Duodenal mucosa (tissue), 2 donors: ENCODE measurements at regions not wholly inside any gene's neighbourhood (a gene's known extent, or its start where the extent isn't known, plus 50 kb on each side); places are given as distances from the start of the nearest gene placed in this dataset.

Experiments
- H3K27ac ChIP-seq: one replicate; pipeline ENCODE4 v1.7.0; 2013; ENCODE audit warnings: low read depth, low read length
- H3K27me3 ChIP-seq, 2 donors: one replicate each; pipeline ENCODE4 v1.7.0; 2013; ENCODE audit warnings: low read length in 2 of 2, control low read depth in 1 of 2; ENCODE audit not compliant: insufficient read depth in 2 of 2, control insufficient read depth in 1 of 2
- H3K36me3 ChIP-seq, 2 donors: one replicate each; pipeline ENCODE4 v1.7.0; 2013; ENCODE audit warnings: low read length in 2 of 2, control low read depth in 1 of 2; ENCODE audit not compliant: insufficient read depth in 2 of 2, control insufficient read depth in 1 of 2
- H3K4me1 ChIP-seq, 2 donors: one replicate each; pipeline ENCODE4 v1.7.0; 2013; ENCODE audit warnings: low read length in 2 of 2, control low read depth in 1 of 2; ENCODE audit not compliant: insufficient read depth in 2 of 2, control insufficient read depth in 1 of 2
- H3K4me3 ChIP-seq, 2 donors: one replicate each; pipeline ENCODE4 v1.7.0; 2013; ENCODE audit warnings: low read length in 2 of 2, low read depth in 1 of 2
- H3K9ac ChIP-seq, 2 donors: one replicate each; pipeline ENCODE4 v1.7.0; 2013; ENCODE audit warnings: low read length in 2 of 2, low read depth in 1 of 2
- H3K9me3 ChIP-seq, 2 donors: one replicate each; pipeline ENCODE4 v1.7.0; 2013; ENCODE audit warnings: low read length in 2 of 2, control low read depth in 1 of 2; ENCODE audit not compliant: control insufficient read depth in 1 of 2

- Histone ChIP-seq H3K27me3 (no peaks in the 10 kb centered on the region), H3K4me3 (no peak overlapping the region), H3K9me3 (peaks cover 0 to 4% of the 10 kb centered on the region in 2 donors), H3K4me1 (no peaks in the 10 kb centered on the region), H3K27ac (no peak overlapping the region), H3K9ac (no peak overlapping the region), H3K36me3 (no peaks in the 10 kb centered on the region)
Measured at GRCh38 chr11:121810291-121810690, 305.7 kb downstream of the BLID start.

GRCh38 chr11:121808096-121808495 lies 307.9 kb downstream of the BLID start:
- H3K4me1 ChIP-seq, result no peaks in the 10 kb centered on the region
- H3K9me3 ChIP-seq, result peaks cover 0 to 4% of the 10 kb centered on the region in 2 donors
- H3K27me3 ChIP-seq, result no peaks in the 10 kb centered on the region
- no peak overlapping the region for H3K27ac ChIP-seq
- no peaks in the 10 kb centered on the region for H3K36me3 ChIP-seq
- no peak overlapping the region for H3K9ac ChIP-seq
- no peak overlapping the region for H3K4me3 ChIP-seq

GRCh38 chr11:121807051-121807450 lies 309.0 kb downstream of the BLID start:
- Histone ChIP-seq H3K9ac (no peak overlapping the region), H3K9me3 (no peaks in the 10 kb centered on the region), H3K36me3 (no peaks in the 10 kb centered on the region), H3K27ac (no peak overlapping the region), H3K4me3 (no peak overlapping the region), H3K4me1 (no peaks in the 10 kb centered on the region), H3K27me3 (no peaks in the 10 kb centered on the region)

- no peak overlapping the region for H3K27ac ChIP-seq
- no peaks in the 10 kb centered on the region for H3K4me1 ChIP-seq
- no peaks in the 10 kb centered on the region for H3K36me3 ChIP-seq
- no peaks in the 10 kb centered on the region for H3K27me3 ChIP-seq
- peaks cover 0 to 7% of the 10 kb centered on the region in 2 donors for H3K9me3 ChIP-seq
- no peak overlapping the region for H3K4me3 ChIP-seq
- H3K9ac ChIP-seq, result no peak overlapping the region
Measured at GRCh38 chr11:121802542-121802941, 313.5 kb downstream of the BLID start.

- H3K36me3 ChIP-seq, result no peaks in the 10 kb centered on the region
- no peak overlapping the region for H3K4me3 ChIP-seq
- H3K9ac ChIP-seq, result no peak overlapping the region
- H3K4me1 ChIP-seq, result no peaks in the 10 kb centered on the region
- H3K27ac ChIP-seq, result no peak overlapping the region
- no peaks in the 10 kb centered on the region for H3K27me3 ChIP-seq
- peaks cover 0 to 7% of the 10 kb centered on the region in 2 donors for H3K9me3 ChIP-seq
Measured at GRCh38 chr11:121801781-121802180, 314.2 kb downstream of the BLID start.

- Histone ChIP-seq H3K4me1 (no peaks in the 10 kb centered on the region), H3K36me3 (no peaks in the 10 kb centered on the region), H3K27me3 (no peaks in the 10 kb centered on the region), H3K27ac (no peak overlapping the region), H3K9ac (no peak overlapping the region), H3K9me3 (peaks cover 0 to 7% of the 10 kb centered on the region in 2 donors), H3K4me3 (no peak overlapping the region)
Measured at GRCh38 chr11:121801394-121801748, 314.6 kb downstream of the BLID start.

- no peak overlapping the region for H3K27ac ChIP-seq
- H3K4me3 ChIP-seq, result no peak overlapping the region
Measured at GRCh38 chr11:121800731-121801393, 315.2 kb downstream of the BLID start.

GRCh38 chr11:121800240-121800639 lies 315.8 kb downstream of the BLID start:
- H3K27ac ChIP-seq, result no peak overlapping the region
- no peak overlapping the region for H3K4me3 ChIP-seq
- H3K27me3 ChIP-seq, result no peaks in the 10 kb centered on the region
- H3K9ac ChIP-seq, result no peak overlapping the region
- H3K9me3 ChIP-seq, result peaks cover 0 to 7% of the 10 kb centered on the region in 2 donors
- H3K36me3 ChIP-seq, result no peaks in the 10 kb centered on the region
- no peaks in the 10 kb centered on the region for H3K4me1 ChIP-seq

More at GRCh38 chr11:121800731-121801393, 315.2 kb downstream of the BLID start:
- Histone ChIP-seq H3K4me1 (no peaks in the 10 kb centered on the region), H3K9ac (no peak overlapping the region), H3K36me3 (no peaks in the 10 kb centered on the region), H3K9me3 (peaks cover 0 to 7% of the 10 kb centered on the region in 2 donors), H3K27me3 (no peaks in the 10 kb centered on the region)

- no peaks in the 10 kb centered on the region for H3K36me3 ChIP-seq
- no peak overlapping the region for H3K4me3 ChIP-seq
- no peak overlapping the region for H3K9ac ChIP-seq
- no peak overlapping the region for H3K27ac ChIP-seq
- H3K4me1 ChIP-seq, result no peaks in the 10 kb centered on the region
- H3K27me3 ChIP-seq, result no peaks in the 10 kb centered on the region
- peaks cover 0 to 7% of the 10 kb centered on the region in 2 donors for H3K9me3 ChIP-seq
Measured at GRCh38 chr11:121797496-121797895, 318.5 kb downstream of the BLID start.

GRCh38 chr11:121795174-121795573 lies 320.8 kb downstream of the BLID start:
- Histone ChIP-seq H3K36me3 (no peaks in the 10 kb centered on the region), H3K27me3 (no peaks in the 10 kb centered on the region), H3K4me1 (no peaks in the 10 kb centered on the region), H3K4me3 (no peak overlapping the region), H3K9ac (no peak overlapping the region), H3K27ac (no peak overlapping the region), H3K9me3 (peaks cover 0 to 7% of the 10 kb centered on the region in 2 donors)
